Esophagus muscularis mucosa (tissue), 4 donors: ENCODE measurements at regions not wholly inside any gene's neighbourhood (a gene's known extent, or its start where the extent isn't known, plus 50 kb on each side); places are given as distances from the start of the nearest gene placed in this dataset.

ENCODE experiments used
- DNase-seq: peaks from one replicate; pipeline ENCODE4 v3.0.0-alpha.2; 2017; ENCODE audit errors: extremely low spot score
- H3K27ac ChIP-seq, 4 donors: fragments of 200-600 bp; sonication (generic); replicated peaks in 1 of 4; 1 replicate in 3 of 4; 2 replicates in 1 of 4; pipeline ENCODE4 v1.5.1; 2016 to 2019; ENCODE audit warnings: mild to moderate bottlenecking in 1 of 4
- H3K27me3 ChIP-seq, 4 donors: fragments of 200-600 bp; sonication (generic); one replicate each; pipeline versions ENCODE4 v1.5.1 to v1.6.0; 2016 to 2019
- H3K36me3 ChIP-seq, 4 donors: fragments of 200-600 bp; sonication (generic); one replicate each; pipeline ENCODE4 v1.5.1; 2016 to 2019
- H3K4me1 ChIP-seq, 4 donors: fragments of 200-600 bp; sonication (generic); one replicate each; pipeline ENCODE4 v1.5.1; 2016 to 2019
- H3K4me3 ChIP-seq, 4 donors: fragments of 200-600 bp; sonication (generic); 1 replicate in 2 of 4; 2 replicates in 2 of 4; pipeline ENCODE4 v1.5.1; 2016 to 2019; ENCODE audit warnings: mild to moderate bottlenecking in 4 of 4, moderate library complexity in 1 of 4
- H3K9me3 ChIP-seq, 4 donors: fragments of 200-600 bp; sonication (generic); 1 replicate in 3 of 4; 2 replicates in 1 of 4; pipeline ENCODE4 v1.5.1; 2016 to 2019
- EP300 ChIP-seq: sonication (generic); formaldehyde crosslinking; IDR thresholded peaks from one replicate; pipeline ENCODE4 v1.6.1; 2017; ENCODE audit warnings: antibody characterized with exemption
- POLR2A ChIP-seq: fragments of 450-650 bp; IDR thresholded peaks from one replicate; pipeline ENCODE4 v1.6.1; 2017; ENCODE audit warnings: antibody characterized with exemption, moderate library complexity, mild to moderate bottlenecking, low read depth
- POLR2AphosphoS5 ChIP-seq, 2 donors: sonication (generic); formaldehyde crosslinking; IDR thresholded peaks; one replicate each; pipeline ENCODE4 v1.6.1; 2017; ENCODE audit warnings: antibody characterized with exemption in 2 of 2
- WGBS: methylation state at CpG from one replicate; pipeline ENCODE4 v1.1.5; 2018; 5-methylcytosine and 5-hydroxymethylcytosine counted together
- intact Hi-C: fragments of 100-400 bp; cut with DNase I; formaldehyde crosslinking; loops from one replicate; pipeline ENCODE4 v1.15.1; 2023
- small RNA-seq, 3 donors: library from RNA; depleted of rRNA; stranded (forward); fragments of <200 nt; gene quantifications; one replicate each; pipeline ENCODE3, GENCODE V24; 2016
- TF ChIP-seq, protein P1 (sequence below), 3 experiments: fragments of 200-600 bp in 2 of 3; fragments of 450-650 bp in 1 of 3; sonication (generic) in 2 of 3; IDR thresholded peaks; one replicate each; pipeline ENCODE4 v1.5.1; 2017 to 2019; ENCODE audit warnings: antibody characterized with exemption in 3 of 3, mild to moderate bottlenecking in 2 of 3, moderate library complexity in 1 of 3

DNA sequence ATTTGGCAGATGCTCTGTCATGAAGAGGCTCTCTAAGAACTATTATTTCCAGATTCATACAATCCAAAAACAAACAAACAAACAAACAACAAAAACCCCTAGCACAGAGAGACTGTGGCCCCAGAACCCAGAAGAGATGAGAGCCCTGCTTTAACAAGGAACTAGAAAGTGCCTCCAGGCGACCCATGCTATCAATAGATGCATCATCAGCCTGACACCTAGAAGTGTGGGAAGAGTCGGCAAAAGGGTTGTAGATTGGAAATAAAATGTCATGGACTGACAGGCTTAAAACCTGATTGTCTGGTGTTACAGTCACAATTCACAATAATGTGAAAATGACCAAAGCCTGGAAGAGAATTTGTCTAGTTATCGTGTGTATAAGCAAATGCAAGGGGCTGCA, 50.6 kb upstream of the FLRT2 start:
- Histone ChIP-seq H3K9me3 (no peaks in the 10 kb centered on the region), H3K27me3 (no peaks in the 10 kb centered on the region), H3K27ac (no peak overlapping the region), H3K4me1 (peaks cover 0 to 3% (median 0%) of the 10 kb centered on the region in 4 donors), H3K4me3 (no peak overlapping the region), H3K36me3 (no peaks in the 10 kb centered on the region)
- 79% methylated on average over 3 of the region's 3 CpGs for WGBS
- no peak for TF ChIP-seq EP300
- no peak for TF ChIP-seq POLR2A
- TF ChIP-seq POLR2AphosphoS5 (IDR thresholded peaks at IDR 0.05), result no peak
- TF ChIP-seq, protein P1, sequence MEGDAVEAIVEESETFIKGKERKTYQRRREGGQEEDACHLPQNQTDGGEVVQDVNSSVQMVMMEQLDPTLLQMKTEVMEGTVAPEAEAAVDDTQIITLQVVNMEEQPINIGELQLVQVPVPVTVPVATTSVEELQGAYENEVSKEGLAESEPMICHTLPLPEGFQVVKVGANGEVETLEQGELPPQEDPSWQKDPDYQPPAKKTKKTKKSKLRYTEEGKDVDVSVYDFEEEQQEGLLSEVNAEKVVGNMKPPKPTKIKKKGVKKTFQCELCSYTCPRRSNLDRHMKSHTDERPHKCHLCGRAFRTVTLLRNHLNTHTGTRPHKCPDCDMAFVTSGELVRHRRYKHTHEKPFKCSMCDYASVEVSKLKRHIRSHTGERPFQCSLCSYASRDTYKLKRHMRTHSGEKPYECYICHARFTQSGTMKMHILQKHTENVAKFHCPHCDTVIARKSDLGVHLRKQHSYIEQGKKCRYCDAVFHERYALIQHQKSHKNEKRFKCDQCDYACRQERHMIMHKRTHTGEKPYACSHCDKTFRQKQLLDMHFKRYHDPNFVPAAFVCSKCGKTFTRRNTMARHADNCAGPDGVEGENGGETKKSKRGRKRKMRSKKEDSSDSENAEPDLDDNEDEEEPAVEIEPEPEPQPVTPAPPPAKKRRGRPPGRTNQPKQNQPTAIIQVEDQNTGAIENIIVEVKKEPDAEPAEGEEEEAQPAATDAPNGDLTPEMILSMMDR (IDR thresholded peaks at IDR 0.05), result no peak
- intact Hi-C loops, result no loop called here
- no peak for DNase-seq

DNA sequence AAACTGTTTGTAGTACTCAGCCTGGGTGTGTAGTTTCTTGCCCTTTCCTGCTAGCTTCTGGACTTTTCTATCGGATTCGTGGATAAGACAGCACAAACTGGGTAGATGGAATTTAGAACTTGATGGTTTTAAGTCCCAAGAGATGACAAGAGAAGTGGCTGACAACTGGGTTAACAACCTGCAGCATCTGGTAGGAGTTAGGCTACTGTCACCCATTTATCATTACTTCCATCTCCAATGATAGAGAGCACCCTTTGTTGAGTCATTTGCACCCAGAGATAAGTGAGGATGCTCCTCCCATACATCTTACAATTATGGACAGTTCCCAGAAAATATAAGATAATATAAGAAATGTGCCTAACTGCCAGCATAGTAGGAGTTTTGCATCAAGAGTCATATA, 50.2 kb upstream of the FLRT2 start:
- Histone ChIP-seq H3K27ac (no peak overlapping the region), H3K4me3 (no peak overlapping the region), H3K27me3 (no peaks in the 10 kb centered on the region), H3K36me3 (no peaks in the 10 kb centered on the region), H3K4me1 (peaks cover 0 to 3% (median 0%) of the 10 kb centered on the region in 4 donors), H3K9me3 (no peaks in the 10 kb centered on the region)
- intact Hi-C loops, result no loop called here
- no peak for DNase-seq
- 88% methylated on average over 2 of the region's 2 CpGs for WGBS
- TF ChIP-seq, protein P1 (IDR thresholded peaks at IDR 0.05), result no peak
- no peak for TF ChIP-seq EP300
- TF ChIP-seq POLR2A, result no peak
- TF ChIP-seq POLR2AphosphoS5 (IDR thresholded peaks at IDR 0.05), result no peak

Small RNA genes in the stretch of these regions (small RNA-seq; reads per million reads assigned to genes)
- gene AL161713.1 (0 reads per million in 3 donors), gene AL163642.1 (0 reads per million in 3 donors), gene RF00017 (0 reads per million in 3 donors), gene RNU6-976P (0 reads per million in 3 donors), gene RNU6ATAC28P (0 to 0.17 (median 0) reads per million in 3 donors), gene RNU7-51P (0 reads per million in 3 donors)
